GM12891 (cell line): ENCODE measurements at regions not wholly inside any gene's neighbourhood (a gene's known extent, or its start where the extent isn't known, plus 50 kb on each side); places are given as distances from the start of the nearest gene placed in this dataset.

ENCODE experiments used
- POLR2A ChIP-seq: IDR thresholded peaks from 2 replicates; pipeline ENCODE4 v1.6.1; 2011; ENCODE audit warnings: low read depth, low read length, control low read depth
- POLR2AphosphoS5 ChIP-seq: IDR thresholded peaks from 2 replicates; pipeline ENCODE4 v1.6.1; 2011; ENCODE audit warnings: low read depth, low read length, control low read depth
- POU2F2 ChIP-seq: IDR thresholded peaks from 2 replicates; pipeline ENCODE4 v1.6.1; 2011; ENCODE audit warnings: low read depth, mild to moderate bottlenecking, control low read depth, low read length, moderate library complexity
- TAF1 ChIP-seq: IDR thresholded peaks from 2 replicates; pipeline ENCODE4 v1.6.1; 2011; ENCODE audit warnings: low read depth, low read length, control low read depth

DNA sequence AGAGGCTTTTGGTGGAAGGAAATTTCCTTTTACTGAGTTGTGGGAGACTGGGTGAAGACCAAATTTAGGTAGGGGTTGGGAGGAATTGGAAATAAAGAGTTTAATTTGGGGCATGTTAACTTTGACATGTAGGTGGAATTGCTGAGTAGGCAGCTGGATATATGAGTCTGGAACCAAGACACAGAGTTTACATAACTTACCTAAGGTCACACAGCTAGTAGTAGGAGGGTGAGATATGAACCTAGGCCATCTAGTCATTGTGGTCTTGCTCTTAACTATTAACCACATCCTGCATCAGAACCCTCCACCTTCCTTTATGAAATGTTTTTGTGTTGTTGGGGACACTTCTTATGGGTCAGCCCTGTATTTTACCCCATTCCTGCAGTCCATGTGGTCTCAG is 113.1 kb downstream of the ICOS start:
- TF ChIP-seq POLR2A (no peak), POLR2AphosphoS5 (no peak), TAF1 (no peak), POU2F2 (no peak)
